Stimulated activated CD4-positive, alpha-beta T cell treated with anti-CD3 and anti-CD28 coated beads, Interleukin-4, amount 100 ng/mL, for 1 hour (primary cell): ENCODE measurements at regions not wholly inside any gene's neighbourhood (a gene's known extent, or its start where the extent isn't known, plus 50 kb on each side); places are given as distances from the start of the nearest gene placed in this dataset.
"Not testable (repeated sequence)": the region's sequence is repeated elsewhere in the genome, so short reads cannot be mapped to it uniquely, and the experiment has no call there.

ENCODE experiments used
- DNase-seq: peaks from one replicate; pipeline ENCODE4 v3.0.0-alpha.2; 2020

DNA sequence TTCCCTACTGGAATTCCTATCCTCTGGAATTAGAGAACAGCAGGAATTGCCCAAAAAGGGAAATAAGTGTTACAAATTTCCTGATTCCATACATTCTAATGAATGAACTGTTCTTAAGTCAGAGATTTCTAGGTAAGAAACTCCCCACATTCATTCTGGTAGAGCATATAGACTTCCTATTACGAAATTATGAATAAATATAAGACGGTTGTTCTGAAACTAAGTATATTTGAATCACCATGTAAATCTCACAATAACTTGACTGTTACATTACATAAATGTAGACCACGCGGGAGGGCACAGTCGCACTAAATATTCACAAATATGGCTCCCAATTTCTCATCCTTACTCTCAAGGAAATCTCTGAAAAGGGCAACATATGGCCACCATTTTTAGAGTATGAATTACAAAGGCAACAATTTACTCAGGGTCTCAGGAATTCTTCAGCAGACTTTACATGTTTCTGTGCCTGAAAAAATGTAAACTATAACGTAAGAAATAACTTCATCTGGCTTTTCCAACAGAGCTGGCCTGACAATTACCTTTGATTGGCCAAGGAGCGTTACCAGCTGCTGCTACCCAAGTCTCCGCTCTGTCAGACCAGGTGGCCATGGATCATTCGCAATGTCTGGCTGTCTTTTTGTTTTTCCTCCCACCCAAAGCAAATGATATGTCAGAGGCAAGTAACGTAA, 115.8 kb downstream of the MPP7 start:
- no peak for DNase-seq

- no peak for DNase-seq
Observed at GRCh38 chr10:28186461-28186860, 116.4 kb downstream of the MPP7 start.

DNA sequence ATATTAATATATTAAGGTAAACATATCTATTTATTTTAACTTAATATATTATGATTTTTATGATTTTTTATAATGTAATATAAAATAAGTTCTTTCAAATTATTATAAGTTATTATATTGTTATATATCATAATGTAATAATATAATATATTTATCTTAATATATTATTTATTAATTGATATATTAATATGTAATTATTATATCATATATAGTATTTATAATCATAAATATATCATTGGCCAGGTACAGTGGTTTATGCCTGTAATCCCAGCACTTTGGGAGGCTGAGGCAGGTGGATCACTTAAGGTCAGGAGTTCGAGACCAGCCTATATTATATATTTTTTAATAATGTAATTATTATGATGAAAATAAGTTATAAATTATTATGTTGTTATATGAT, 118.1 kb downstream of the MPP7 start:
- no peak for DNase-seq

DNA sequence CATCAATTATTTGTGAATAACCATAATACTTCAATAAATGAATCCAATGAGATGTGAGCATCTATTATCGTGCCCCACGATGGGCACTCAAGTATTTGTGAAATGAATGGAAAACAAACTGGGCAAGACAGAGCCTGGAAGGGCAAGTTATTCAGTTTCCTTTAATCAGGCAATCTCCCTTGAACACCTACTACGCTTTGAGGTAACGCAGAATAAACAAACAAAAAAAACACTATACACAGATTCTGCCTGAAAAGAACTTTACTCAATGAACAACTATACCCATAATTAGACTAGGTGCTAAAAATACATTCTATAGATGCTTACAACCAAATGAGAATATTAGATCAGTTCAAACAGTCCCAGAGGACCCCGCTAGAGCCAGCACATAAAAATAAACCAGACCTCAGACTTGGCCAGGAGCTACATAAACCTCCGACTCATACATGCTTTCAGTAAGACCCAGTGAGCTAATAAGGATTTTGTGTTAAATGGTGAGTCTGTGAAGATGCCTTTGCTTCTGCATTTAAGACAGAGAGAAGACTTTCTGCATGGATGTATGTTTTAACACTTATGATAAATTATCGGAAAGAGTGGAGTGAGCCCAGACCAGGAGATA, 121.3 kb downstream of the MPP7 start:
- DNase-seq, result no peak

GRCh38 chr10:28180654-28181053, 122.2 kb downstream of the MPP7 start:
- DNase-seq, result no peak

DNA sequence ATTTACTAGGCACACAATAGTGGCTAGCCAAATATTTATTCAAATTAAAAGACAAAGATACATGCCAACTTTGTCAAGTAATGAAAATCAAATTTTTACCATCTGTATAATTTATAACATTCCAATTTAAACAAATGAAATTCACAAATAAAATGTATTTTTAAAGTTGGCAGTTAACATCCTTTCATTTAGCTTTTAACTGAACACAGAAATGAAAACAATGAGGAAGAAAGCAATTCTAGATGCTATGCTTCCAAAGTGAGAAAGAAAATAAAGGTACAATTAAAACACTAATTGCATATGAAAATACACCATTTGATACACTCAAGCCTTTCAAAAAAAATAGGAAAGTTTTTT, 123.1 kb downstream of the MPP7 start:
- no peak for DNase-seq

DNA sequence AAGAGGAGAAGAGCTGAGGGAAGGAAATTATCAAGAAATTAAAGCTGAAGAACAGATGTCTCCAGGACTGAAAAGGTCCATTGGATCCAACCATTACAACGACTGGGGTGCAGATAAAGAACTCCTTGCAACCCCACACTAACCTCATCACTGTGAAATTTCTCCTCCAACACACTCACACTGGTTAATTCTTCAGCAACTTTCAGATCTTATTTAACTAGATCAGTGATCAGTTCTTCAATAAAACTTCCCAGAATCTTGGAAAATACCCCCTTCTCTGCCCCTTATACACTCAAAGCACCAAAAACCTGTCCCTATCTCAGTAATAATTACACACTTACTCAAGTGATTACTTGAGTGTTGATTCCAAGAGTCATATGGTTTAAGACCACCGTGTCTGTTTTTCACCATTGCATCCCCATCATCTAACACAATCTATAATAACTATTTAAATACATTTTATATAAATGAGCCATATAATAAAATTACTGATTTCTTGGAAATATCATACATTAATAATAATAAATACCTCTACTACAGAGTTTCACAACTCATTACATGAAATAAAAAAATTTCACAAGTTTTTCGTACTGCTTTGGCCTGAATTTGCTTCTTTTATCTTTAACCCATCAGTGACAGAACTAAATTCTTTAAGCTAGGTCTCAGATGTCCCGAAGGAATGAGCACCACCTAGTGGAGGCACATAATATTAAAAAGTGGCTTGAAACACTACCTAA, 123.7 kb downstream of the MPP7 start:
- DNase-seq, result no peak

DNA sequence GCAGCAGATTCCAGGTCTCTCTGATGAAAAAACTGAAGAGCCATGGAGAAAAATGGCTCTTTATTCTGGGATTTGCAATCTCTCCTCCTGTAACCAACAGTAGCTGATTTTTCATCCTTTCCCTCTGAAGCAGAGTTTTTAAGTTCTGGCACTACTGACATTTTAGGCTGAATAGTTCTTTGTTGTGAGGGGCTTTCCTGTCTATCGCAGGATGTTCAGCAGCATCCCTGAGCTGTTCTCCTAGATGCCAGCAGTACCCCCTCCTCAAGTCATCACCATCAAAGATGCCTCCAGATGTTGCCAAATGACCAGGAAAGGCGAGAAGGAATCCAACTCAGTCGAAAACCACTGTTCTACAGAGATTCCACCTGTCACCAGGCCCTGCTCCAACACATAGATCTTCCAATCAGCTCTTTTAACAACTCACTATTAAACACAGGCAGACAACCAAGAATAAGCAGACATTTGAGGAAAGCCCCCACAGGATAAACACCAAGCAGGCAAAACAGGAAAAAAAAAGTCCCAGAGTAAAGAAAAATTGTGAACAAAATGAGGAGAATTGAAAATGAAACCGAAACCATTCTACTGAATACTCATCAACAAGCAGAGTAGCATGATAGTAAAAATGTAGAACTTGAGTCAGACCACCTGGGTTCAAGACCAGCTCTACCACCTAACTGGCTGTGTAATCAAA, 124.8 kb downstream of the MPP7 start:
- no peak for DNase-seq

DNA sequence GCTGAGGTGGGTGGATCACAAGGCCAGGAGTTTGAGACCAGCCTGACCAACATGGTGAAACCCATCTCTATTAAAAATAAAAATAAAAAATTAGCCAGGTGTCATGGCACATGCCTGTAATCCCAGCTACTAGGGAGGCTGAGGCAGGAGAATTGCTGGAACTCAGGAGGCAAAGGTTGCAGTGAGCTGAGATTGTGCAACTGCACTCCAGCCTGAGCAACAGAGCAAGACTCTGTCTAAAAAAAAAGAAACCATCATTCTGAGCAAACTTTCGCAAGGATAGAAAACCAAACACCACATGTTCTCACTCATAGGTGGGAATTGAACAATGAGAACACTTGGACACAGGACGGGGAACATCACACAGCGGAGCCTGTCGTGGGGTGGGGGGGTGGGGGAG, 126.4 kb downstream of the MPP7 start:
- not testable (repeated sequence) for DNase-seq

- DNase-seq, result no peak
Observed at GRCh38 chr10:28172223-28172610, 130.6 kb downstream of the MPP7 start.

DNA sequence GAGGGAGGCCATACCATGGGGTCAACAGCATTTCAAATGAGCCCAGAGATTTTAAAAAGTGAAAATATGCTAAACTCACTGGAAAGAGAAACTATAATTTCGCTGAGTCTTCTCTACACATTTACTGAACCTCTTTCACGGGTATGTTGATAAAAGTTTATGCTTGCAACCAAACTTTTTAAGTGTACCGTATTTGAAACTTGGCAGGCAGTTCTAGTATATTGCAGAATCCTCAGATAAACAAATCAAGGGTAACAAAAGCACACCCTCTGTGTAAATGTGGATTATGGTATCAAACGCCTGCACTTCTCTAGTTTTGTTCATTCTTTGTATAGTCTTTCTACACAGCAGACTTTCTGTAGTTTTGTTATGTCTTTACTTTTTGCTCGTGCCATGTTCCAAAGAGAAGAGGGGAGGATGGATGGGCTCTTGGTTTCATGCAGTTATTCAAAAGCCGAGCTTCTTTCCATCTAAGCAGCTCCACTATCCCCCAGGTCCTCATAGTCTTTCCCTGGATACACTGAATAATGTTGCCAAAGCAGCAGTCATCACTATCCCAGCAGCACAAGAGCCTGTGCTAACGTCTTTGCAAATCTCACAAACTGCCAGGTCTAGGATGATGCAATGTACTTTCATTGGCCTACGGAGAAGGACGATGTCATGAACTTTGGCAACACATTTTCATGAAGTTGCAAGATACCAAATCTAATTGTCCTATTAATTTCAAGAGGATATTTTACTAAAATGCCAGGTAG, 131.2 kb downstream of the MPP7 start:
- no peak for DNase-seq

DNA sequence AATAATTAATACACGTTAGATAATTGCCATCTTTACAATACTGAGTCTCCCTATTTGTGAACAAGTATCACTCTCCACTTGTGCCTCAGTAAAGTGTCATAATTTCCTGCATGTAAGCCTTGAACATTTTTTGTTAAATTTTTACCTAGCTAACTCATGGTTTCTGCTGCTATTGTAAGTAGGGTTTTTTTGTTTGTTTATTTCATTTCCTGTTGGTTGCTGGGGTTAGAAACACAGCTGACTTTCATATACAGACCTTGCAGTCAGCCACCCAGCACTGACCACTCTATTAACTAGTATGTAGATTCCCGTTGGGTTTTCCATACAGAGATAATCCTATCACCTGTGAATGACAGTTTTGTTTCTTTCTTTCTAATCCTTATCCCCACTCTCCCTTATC, 133.3 kb downstream of the MPP7 start:
- DNase-seq, result no peak

GRCh38 chr10:28160866-28161405, 141.9 kb downstream of the MPP7 start:
- DNase-seq, result no peak

GRCh38 chr10:28157379-28157778, 145.5 kb downstream of the MPP7 start:
- no peak for DNase-seq

- no peak for DNase-seq
Observed at GRCh38 chr10:28155726-28156125, 147.1 kb downstream of the MPP7 start.

DNA sequence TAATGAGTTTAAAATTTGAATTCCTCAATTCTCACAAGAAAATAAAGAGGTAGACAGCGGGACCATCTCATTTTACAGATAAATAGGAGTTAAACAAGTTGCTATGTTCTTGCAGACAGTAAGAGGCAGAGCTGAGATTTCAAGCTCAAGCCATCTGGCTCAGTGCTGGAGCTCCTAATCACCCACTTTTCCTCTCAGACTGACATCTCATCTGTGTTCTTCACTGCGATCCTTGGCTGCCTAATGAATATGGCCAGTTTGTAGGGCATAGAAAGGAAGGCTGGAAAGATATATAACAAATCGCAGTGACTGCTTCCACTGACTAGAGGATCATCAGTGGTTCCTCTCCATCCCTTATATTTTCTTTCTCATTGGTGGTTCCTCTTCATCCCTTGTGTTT, 151.2 kb downstream of the MPP7 start:
- no peak for DNase-seq

GRCh38 chr10:28149746-28150145, 150.9 kb upstream of the ODAD2 start:
- DNase-seq, result no peak

- DNase-seq, result no peak
Observed at GRCh38 chr10:28147706-28148105, 148.8 kb upstream of the ODAD2 start.

DNA sequence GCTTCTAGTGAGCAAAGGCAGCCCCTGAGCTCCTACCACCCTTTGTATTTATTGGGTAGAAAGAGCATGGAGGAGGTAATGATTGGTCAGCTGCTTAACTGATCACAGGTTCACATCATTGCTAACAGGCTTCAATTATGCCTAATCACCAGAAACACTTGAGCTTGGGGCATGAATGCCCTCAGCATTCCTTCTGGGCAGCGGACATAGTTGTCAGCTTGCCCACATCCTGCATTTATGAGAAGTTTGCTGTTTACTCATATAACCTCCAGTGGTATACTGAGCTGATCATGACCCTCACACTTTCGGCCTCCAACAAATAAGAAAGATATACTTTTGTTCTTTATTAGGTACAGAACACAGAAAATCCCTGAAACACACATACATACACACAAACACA, 140.3 kb upstream of the ODAD2 start:
- DNase-seq, result no peak

GRCh38 chr10:28137907-28138880, 139.3 kb upstream of the ODAD2 start:
- DNase-seq, result no peak

- no peak for DNase-seq
Observed at GRCh38 chr10:28135258-28135657, 136.4 kb upstream of the ODAD2 start.

DNA sequence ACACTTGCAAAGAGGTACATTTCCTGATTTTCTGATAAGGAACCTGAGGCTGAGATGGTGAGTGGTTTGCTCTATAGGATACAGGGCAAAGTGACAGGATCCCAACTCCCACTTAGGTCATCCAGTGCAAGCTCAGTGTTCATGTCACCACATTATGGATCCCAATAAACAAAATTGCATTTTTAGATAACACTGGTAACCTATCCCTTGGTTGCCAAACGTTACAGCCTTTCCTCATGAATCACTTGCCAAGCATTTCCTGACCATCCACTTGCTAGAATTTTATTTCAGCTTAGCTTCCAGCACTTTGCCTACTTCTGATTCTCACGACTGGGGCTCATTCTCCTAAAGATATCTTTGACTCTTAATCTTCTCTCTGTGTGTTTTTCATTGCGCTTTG, 131.4 kb upstream of the ODAD2 start:
- no peak for DNase-seq
